Neuronal stem cell (in vitro differentiated cells): ENCODE measurements at regions not wholly inside any gene's neighbourhood (a gene's known extent, or its start where the extent isn't known, plus 50 kb on each side); places are given as distances from the start of the nearest gene placed in this dataset. TPM values are rescaled to one million over a fixed set of nuclear protein-coding genes. Genes with fewer than 3 reads are reported as not detected.

ENCODE experiments used
- small RNA-seq: library from polyadenylated mRNA; stranded (forward); fragments of <200 nt; extraction: miRNeasy Mini kit (QIAGEN cat#:217004); gene quantifications from one replicate; pipeline ENCODE3, GENCODE V24; 2013; ENCODE audit not compliant: insufficient read depth

Small RNA genes in the stretch of these regions (small RNA-seq; reads per million reads assigned to genes)
- not detected for gene RNU6-1145P
- gene RPS29P10: not detected
